ENCODE measurements at regions not wholly inside any gene's neighbourhood (a gene's known extent, or its start where the extent isn't known, plus 50 kb on each side); places are given as distances from the start of the nearest gene placed in this dataset.

DNA sequence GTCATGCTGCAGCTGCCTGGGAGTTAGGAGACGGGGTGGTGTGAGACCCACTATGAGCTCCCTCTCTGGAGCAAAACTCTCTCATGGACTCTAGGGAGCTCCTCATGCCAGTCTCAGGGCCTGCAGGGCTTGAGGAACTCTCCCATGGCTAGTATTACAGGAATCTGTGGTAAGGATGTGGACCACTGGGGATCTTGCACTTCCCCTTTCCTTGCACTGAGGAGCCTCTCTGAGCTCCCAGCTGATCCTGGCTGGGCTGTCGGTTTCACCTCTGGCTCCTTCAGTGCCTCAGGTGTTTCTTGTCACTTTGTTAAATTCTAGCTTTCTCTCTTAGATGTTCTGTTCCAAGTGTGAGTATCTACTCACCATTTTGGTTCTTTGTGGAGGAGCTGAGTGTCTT, 71.6 kb upstream of the IMMP2L start:
- TF ChIP-seq, protein P1, sequence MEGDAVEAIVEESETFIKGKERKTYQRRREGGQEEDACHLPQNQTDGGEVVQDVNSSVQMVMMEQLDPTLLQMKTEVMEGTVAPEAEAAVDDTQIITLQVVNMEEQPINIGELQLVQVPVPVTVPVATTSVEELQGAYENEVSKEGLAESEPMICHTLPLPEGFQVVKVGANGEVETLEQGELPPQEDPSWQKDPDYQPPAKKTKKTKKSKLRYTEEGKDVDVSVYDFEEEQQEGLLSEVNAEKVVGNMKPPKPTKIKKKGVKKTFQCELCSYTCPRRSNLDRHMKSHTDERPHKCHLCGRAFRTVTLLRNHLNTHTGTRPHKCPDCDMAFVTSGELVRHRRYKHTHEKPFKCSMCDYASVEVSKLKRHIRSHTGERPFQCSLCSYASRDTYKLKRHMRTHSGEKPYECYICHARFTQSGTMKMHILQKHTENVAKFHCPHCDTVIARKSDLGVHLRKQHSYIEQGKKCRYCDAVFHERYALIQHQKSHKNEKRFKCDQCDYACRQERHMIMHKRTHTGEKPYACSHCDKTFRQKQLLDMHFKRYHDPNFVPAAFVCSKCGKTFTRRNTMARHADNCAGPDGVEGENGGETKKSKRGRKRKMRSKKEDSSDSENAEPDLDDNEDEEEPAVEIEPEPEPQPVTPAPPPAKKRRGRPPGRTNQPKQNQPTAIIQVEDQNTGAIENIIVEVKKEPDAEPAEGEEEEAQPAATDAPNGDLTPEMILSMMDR (conservative IDR thresholded peaks at IDR 0.05; ENCODE audit: low read depth, low read length): no peak
- TF ChIP-seq EZH2 (IDR thresholded peaks at IDR 0.05; ENCODE audit: borderline replicate concordance, low read depth, low read length, poor library complexity, severe bottlenecking): no peak
